ENCODE measurements at regions not wholly inside any gene's neighbourhood (a gene's known extent, or its start where the extent isn't known, plus 50 kb on each side); places are given as distances from the start of the nearest gene placed in this dataset.

DNA sequence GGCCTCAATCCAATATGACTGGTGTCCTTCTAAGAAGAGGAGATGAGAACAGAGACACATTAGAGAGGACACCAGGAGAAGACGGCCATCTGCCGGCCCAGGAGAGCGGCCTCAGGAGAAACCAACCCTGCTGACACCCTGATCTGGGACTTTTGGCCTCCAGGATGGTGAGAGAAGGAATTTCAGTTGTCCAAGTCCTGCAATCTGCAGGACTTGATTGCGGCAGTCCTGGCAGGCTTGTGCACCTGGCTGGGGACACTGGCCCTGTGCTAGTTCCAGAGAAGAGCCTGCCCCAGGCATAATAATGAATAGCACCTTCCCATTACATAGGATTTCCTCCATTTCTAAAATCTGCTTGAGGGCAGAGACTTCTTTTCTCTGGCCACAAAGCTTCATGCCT, 409.9 kb upstream of the SHH start:
- no peak for DNase-seq (ENCODE audit: low spot score)

DNA sequence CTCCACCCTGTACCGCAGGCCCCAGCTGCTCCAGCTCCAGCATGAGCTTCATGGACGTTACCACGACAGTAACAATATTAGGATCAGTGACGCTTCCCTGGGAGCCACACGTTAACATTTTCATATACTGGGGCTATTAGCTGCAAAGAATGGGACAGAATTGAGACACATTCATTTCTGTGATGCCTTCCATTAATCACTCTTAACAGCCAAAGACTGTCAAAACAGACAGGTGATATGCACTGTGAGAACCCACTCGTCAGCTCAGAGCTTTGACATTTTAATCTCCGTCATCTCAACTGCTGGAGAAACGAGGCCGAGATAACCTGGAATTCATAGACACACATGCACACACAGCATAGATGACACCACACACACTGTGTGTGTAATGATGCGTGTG, 408.4 kb upstream of the SHH start:
- DNase-seq (ENCODE audit: low spot score), result no peak

DNA sequence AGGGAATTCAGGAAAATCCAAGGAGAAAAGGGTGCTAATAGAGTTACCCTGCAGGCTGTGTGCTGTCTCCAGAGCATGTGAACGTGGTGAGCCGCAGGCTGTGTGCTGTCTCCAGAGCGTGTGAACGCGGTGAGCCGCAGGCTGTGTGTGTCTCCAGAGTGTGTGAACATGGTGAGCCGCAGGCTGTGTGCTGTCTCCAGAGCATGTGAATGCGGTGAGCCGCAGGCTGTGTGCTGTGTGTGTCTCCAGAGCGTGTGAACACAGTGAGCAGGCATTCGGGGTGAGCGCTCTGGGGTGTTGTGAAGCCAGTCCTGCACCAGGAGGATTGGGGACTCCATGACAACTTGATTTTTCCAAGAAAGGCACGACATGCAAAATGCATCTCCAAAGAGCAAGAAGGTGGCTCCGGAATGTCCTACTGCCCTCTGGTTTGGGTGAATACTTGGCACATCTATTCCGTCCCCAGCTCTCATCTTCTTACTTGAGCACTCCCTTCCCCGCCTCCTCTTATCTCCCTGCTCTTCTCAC, 407.9 kb upstream of the SHH start:
- DNase-seq (ENCODE audit: low spot score), result no peak

DNA sequence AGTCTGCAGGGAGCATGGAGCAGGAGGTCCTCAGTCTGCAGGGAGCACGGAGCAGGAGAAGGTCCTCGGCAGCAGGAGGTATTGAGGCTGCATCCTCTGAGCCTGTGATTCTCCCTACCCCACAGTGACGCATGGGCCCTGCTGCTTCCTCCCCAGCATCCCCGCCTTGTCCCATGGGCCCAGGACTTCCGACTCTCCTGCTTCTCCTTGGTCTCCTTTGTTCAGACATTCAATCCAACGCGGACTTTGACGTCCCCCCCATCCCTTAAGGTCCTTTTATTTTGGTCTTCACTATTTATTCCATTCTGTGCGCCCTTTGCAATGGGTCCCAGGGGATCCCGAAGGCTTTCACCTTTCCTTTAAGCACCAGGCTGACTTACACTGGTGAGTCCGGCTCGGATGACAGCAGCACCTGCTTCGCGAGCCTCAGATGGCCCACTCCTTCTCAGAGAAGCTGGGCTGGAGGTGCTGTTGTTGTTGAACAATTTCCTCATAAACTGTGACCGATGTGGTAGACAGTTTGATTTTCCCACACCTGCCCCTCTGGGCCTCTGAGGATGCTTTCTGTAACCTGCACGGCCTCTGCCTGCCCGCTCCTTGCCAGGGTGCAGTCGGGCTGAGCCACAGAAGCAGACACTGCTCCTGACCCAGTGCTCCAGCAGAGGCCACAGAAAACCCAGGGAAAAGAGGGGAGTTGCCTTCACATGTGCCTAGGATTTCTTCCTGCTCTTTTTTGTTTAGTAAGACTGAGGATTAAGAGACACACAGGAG, 407.2 kb upstream of the SHH start:
- no peak for DNase-seq (ENCODE audit: low spot score)

DNA sequence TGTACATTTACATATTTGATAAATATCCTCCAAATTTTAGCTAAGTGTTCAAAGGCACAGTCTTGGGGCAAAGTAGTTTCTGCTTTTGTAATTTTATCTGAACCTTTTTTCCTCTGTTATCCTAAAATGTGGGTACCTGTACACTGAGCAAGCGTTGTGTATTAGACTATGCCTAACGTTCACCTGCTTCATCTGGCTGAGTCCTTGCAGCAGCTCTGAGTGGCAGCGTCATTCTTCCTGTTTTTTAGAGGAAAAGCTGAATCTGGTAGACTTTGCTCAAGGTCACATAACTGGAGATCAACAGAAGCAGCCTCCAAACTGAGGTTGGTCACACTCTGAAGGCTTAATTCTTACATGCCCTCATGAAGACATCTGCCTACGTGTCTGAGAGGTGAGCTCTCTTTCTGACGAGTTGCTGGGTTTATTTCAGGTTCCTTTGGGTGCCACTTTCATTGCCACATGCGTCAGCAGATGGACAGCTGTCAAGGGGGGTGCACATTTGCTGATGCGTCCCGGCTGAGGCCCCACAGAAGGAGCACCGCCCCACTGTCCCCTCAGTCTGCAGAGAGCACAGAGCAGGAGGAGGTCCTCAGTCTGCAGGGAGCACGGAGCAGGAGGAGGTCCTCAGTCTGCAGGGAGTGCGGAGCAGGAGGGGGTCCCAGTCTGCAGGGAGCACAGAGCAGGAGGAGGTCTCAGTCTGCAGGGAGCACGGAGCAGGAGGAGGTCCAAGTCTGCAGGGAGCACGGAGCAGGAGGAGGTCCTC, 406.5 kb upstream of the SHH start:
- DNase-seq (ENCODE audit: low spot score), result no peak

DNA sequence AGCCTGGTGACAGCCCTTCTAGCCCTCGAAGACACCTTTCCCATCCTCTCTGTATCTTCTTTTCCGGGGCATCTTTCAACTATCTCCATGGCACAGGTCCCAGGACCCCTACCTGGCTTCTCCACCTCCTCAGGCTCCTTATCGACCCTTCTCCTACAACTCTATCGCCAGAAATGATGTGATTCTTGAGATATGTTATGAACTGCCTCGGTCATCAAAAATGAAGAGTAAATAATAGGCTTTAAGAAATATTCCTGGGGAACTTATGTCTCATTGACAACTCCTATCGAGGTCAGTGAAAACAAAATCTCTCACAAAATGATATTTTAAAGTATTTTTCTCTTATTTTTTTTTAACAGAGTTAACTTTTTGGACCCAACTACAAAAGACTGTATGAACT, 405.5 kb upstream of the SHH start:
- no peak for DNase-seq (ENCODE audit: low spot score)

DNA sequence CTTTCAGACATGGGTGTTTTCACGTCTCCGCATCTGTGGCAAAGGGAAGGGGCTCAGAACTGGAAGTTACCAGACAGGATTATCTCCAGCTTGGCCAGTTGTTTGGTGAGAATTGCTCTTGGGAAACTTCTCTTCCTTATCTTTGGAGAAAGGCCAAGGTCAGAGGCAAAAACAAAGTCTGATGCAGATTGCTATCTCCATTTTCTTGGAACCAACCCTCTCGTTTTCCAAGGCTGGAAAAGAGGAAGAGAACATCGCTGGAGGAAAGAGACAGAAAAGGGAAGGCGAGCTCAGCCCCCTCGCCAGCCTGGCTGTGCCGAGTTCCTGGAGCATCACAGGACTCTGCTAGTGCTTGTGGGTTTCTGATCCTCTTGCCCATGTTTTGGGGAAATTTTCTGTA, 396.8 kb upstream of the SHH start:
- no peak for DNase-seq (ENCODE audit: low spot score)

DNA sequence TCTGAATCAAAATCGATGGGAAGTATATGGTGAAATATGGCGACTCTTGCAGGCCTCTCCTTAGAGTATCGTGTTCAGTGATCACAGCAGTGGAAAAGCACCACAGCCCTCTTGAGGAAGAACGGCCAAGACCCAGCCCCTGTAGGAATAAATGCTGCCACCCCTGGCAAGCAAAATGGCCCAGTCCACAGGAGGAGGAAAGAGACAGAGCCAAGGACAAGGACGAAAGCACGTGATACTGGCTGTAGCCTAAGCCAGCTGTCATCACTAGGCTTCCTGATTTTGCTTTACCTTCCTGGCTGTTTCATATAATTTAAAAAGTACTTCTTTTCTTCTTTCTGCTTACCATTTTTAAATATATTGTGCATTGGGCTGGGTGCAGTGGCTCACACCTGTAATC, 395.0 kb upstream of the SHH start:
- DNase-seq (ENCODE audit: low spot score), result no peak

DNA sequence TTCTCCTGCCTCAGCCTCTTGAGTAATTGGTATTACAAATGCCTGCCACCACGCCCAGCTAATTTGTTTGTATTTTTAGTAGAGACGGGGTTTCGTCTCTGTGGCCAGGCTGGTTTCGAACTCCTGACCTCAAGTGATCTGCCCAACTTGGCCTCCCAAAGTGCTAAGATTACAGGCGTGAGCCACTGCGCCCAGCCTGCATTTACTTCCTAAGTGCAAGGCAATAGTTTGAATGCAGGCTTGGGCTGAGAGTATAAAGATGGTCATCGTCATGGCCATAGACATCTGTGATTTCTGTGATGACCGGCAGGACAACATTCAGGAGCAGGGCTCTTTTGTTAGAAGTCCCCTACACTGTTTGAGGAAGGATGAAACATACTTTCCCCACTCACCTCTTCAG, 393.9 kb upstream of the SHH start:
- no peak for DNase-seq (ENCODE audit: low spot score)

DNA sequence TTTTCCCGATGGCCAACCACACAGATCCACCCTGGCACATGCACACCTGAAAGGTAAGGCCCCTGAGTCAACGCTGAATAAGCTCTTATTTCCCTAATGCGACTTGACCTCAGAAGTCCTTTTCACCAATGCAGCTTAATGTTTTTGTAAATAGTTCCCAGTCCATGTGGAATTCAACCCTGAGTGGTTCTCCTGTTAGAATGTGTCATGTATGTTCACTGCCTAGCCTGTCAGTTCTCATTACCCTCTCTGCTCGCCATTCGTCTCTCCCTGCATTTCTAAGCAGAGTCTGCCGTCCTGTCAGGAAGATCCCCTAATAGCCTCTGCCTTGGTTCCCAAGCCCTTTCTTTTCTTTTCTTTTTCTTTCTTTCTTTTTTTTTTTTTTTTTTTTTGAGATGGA, 392.6 kb upstream of the SHH start:
- DNase-seq (ENCODE audit: low spot score), result no peak

DNA sequence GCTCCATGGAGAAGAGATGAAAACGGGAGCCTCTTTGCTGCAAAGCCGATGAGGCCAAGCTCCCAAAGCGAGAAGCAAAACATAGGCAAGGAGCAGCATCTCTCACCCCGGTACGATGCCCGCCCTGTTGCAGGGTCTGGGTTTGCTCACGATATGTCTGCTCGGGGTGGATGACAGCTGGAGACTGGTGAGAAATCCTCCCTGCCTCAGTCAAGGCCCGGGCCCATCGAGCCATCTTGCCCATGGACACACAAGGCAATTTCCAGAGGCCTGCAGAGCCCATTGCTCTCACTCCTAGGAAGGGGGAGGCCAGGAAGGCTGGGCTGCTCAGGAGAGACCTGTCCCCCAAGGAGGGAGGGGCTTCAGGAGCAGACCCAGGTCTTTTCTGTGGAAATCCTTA, 391.7 kb upstream of the SHH start:
- no peak for DNase-seq (ENCODE audit: low spot score)

DNA sequence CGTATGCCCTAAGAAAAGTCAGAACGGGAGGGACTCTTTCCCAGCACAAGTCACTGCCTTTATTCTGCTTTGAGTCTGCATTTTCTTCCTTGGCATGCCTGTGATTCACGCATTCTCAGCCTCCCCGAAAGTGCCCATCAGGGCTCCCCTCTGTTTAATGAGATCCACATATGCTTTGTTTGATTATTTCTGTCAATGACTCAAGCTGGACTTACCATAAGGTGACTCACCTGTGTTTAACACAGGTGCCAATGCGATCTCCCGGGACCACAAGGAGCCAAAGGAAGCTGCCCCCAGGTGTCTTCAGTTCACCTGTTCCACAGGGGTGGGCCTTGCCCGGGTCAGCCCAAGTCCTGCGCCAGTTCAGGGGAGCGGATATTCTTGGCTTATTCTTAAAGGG, 386.0 kb upstream of the SHH start:
- DNase-seq (ENCODE audit: low spot score), result no peak

DNA sequence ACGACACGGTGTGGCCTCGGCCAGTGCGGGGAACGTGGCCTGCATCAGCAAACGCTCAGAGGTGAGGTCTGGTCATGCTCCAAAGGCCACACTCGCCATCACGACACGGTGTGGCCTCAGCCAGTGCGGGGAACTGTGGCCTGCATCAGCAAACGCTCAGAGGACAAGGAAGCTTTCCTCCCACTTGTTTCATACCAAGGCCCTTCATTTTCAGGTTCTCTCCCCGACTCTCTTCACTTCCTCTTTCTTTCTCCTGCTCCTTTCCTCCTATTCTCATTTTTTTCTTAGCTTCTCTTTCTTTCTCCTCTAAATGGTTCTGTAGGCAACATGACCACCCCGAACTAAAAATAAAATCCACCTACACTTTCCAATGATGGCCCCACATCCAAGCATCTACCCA, 384.4 kb upstream of the SHH start:
- no peak for DNase-seq (ENCODE audit: low spot score)

DNA sequence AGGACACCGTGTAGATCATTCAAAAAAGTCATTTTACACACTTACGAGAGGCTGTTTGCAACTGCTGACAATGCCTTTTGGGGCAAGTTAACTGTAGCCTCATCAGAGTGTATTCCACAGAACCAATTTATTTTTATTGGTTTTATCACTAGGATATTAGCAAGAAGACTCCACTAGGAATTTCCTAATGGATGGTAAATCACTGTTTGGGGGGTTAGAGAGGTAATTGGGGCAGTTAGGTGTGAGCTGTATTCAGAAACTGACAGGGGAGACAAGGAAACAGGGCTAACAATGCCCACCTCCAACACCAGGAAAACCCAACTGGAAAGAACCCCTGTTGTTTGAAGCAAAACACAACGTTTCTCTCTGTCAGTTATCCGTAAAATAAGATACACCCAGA, 383.0 kb upstream of the SHH start:
- DNase-seq (ENCODE audit: low spot score), result no peak

DNA sequence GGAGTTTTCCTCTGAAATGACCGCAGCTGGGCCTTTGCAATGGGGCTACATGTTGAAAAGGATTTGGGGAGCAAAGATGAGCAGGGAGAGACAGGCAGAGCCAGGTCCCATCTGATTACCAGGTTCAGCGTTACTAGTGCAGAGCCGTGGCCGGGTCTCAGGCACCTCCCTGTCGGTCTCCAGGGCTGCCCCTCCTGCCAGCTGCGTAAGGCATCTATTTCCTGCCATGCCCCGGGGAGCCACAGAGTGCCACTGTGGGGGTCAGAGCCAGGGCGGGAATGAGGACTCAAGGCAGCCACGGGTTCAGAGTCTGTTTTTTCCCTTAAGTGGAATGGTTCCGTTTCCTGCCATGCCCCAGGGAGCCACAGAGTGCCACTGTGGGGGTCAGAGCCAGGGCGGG, 382.6 kb upstream of the SHH start:
- no peak for DNase-seq (ENCODE audit: low spot score)

DNA sequence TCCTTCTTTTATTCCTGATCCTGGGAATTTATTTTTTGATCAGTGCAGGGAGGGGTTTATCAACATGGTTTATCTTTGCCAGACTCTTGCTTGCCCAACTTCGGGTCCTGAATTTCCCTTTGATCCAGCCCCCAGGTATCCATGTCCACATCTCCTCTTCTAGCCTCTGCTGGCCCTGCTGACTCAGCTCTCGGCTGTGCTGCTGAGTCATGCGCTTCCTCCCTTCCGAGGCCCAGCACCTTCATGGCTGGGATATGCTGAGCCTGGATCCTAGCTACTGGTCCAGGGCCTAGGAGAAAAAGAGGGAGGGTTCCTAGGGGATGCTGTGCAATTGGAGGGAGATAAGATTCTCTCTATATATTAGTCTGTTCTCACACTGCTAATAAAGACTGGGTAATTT, 380.7 kb upstream of the SHH start:
- no peak for DNase-seq (ENCODE audit: low spot score)

DNA sequence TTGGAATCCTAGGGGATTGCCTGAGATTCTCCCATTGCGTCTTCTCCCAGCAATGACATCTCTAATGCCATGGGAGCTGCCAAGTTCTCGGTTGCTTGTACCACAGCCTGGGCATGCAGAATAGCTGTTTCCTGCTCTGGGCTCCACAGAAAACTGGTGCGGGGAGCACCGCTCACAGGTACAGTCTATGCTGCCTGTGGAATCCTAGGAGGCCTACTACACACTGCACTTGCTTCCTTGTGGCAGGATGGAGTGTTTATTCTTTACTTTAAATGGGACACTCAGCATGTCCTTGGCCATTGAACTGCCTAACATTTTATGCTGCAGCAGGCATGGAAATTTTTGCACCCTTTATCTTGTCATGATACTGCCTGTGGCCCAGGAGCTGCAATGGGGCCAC, 378.8 kb upstream of the SHH start:
- no peak for DNase-seq (ENCODE audit: low spot score)

DNA sequence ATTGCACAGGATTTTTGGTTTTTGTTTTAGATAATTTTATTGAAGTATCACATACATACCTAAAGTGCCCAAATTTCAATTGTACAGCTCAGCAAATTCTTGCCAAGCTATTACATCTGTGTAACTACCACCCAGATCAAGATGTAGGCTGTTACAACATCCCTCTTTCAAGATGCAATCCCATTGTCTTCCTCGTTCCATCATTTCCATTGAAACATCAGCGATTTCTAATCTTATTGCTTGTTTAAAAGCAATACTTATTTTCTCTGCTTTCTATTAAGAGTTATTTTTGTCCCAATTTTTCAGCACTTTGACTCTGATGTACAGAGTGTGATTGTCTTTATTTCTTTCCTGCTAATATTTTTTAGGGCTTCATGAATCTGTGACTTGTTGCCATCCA, 372.8 kb upstream of the SHH start:
- no peak for DNase-seq (ENCODE audit: low spot score)

DNA sequence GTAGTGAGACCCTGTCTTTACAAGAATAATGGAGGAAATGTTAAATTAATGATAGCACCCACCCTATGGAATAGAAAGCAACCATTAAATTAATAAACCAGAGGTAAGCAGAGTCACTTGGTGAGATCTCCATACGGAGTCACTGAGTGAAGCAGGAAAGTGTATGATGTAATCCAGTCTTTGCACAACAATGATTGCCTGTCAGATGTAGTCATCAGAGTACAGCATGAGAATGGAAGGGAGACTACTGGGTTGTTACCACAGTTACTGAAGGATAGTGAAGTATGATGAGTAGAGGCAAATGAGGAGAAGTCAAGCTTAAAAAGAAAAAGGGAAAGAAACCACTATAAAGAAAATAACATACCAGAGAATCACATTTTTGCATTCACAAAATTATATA, 371.9 kb upstream of the SHH start:
- no peak for DNase-seq (ENCODE audit: low spot score)

DNA sequence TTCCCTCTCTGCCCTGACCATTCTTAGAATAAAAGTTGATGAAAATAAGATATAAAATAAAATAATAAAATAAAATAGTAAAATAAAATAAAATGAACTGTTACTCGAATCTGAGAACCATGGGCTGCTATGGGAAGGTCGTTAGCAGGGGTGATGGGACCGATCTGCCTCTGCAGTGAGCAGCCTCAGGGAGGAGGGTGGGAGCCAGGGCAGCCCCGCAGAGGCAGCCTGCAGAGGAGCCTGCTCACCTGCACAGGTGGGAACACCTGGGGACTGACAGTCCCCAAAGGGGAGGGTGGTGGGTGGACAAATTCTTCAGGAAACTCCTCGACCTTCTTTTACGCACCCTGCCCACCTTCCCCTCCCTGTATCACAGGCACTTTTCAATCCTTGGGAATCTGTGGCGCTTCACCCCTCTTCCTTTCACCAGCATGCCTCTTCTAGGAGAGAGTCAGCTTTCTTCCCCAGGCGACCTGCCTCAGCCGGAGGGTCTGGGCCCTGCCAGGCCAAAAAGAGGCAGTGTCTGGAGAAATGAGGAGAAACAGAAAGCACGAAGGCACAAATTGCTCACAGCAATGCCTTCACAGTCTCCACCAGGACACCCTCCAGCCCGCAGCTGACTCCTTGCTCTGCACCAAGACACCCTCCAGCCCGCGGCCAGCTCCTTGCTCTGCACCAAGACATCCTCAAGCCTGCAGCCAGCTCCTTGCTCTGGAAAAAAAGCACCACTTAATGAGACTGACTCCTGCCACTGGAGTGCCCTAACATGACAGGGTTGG, 368.4 kb upstream of the SHH start:
- DNase-seq (ENCODE audit: low spot score), result no peak

DNA sequence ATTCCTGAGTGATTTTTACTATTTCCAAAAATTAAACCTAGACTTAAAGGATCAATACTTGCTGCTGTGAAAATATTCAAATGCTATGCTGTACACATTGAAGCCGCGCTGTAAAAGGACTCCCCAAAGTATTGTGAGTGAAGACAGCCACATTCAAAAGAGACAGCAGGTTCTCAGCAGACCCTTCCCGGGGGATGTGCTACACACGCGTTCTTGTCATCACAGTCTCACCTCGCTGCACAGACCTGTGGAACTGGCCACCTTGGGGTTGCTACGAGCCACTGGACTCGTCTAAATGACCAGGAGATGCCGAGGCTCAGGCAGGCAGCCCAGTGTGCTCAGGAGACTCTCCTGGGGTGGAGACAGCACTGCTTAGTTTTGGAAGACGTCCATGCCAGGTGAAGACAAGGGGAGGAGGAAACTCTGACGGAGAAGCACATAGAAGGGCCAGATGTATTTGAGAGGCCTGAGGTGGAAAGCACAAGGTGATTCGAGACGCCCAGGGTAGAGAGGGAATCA, 367.7 kb upstream of the SHH start:
- DNase-seq (ENCODE audit: low spot score), result no peak

DNA sequence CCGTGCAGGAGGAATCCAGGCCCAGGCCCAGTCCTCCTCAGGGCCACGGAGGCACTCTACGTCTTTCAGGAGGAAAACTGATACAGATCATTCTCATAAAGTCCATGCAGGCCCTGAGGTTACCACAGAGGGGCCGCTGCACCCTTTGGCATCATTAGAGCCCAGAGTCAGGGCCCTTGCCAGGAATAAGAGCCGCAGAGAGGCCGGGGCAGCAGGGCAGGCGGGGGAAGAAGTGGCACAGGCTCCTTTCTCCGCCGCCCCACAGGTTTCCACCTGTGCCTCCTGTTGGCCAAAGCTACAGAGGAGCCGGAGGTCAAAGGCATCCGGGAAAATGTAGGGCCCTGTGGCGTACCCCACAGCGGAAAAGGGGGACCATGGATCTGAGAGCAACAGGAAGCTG, 366.6 kb upstream of the SHH start:
- DNase-seq (ENCODE audit: low spot score), result no peak

DNA sequence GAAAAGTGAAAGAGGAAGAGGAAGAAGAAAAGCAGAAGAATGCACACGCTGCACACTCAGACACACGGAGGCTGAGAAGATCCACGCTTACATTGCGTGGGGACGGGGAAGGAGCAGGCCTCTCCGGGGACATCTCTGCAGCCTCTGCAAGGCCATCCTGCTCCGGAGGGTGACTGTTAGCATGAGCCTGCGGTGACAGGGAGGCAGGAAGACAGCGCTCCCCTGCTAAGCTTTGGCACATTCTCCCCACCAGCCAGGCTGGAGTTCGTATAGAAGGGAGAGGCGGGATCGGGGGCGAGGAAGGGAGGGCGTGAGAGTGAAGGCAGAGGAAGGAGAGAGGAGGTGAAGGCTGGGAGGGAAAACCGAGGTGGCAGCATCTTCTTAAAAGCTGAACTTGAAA, 366.0 kb upstream of the SHH start:
- DNase-seq (ENCODE audit: low spot score), result no peak

Data from kidney capillary endothelial cell (primary cell).